ENCODE measurements at regions not wholly inside any gene's neighbourhood (a gene's known extent, or its start where the extent isn't known, plus 50 kb on each side); places are given as distances from the start of the nearest gene placed in this dataset.

DNA sequence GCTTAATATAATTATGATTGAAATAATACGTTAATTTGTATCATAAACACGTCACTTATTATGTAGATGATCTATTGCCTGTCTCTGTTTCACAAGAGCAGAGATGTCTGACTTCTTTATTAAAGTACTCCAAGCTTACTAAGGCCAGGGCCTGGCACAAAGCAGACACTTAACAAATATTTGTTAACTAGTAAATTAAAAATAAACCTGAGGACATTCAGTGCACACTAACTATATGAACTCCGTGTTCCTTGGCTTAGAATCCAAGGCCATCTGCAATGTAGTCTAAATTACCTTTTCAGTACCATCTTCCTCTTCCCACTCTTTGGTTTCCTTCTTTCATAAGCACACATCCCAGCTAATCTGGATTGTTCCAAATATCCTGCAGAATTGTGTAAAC lies 210.8 kb upstream of the SOX9 start:
- H3K14ac ChIP-seq (ENCODE audit: low read length): no peak overlapping the region
- no peak overlapping the region for H3K9ac ChIP-seq (ENCODE audit: low read length)
- H2AK5ac ChIP-seq (ENCODE audit: low read length): no peak overlapping the region
- H3K23ac ChIP-seq (ENCODE audit: low read length): no peak overlapping the region
- no peak overlapping the region for H4K12ac ChIP-seq (ENCODE audit: low read depth, low read length)
- H4K91ac ChIP-seq (ENCODE audit: low read depth, low read length): no peak overlapping the region
- no peaks in the 10 kb centered on the region for H3K79me2 ChIP-seq (ENCODE audit: control insufficient read depth, insufficient read depth, low read length, poor library complexity)
- H3K36me3 ChIP-seq (ENCODE audit: control insufficient read depth in 1 of 2, insufficient read depth in 2 of 2, low read length in 2 of 2): no peaks in the 10 kb centered on the region
- H3K4ac ChIP-seq (ENCODE audit: low read depth, low read length): no peak overlapping the region
- H3K27me3 ChIP-seq (ENCODE audit: insufficient read depth, low read length): no peaks in the 10 kb centered on the region
- no peak for DNase-seq
- H2BK5ac ChIP-seq (ENCODE audit: low read depth, low read length, poor library complexity): no peak overlapping the region
- peaks cover 6 to 9% of the 10 kb centered on the region in 2 experiments for H3K4me1 ChIP-seq (ENCODE audit: control insufficient read depth in 1 of 2, insufficient read depth in 2 of 2, low read length in 2 of 2)
- H3K4me3 ChIP-seq (ENCODE audit: low read depth, low read length): no peak overlapping the region
- no CpG with 5 or more reads among the region's 3 CpGs for WGBS (ENCODE audit: extremely low coverage, insufficient coverage, insufficient read length)
- H2BK120ac ChIP-seq (ENCODE audit: insufficient read depth, low read length, poor library complexity): no peak overlapping the region
- no peak overlapping the region for H2AFZ ChIP-seq (ENCODE audit: insufficient read depth, low read length, poor library complexity)
- H3K18ac ChIP-seq (ENCODE audit: low read length): no peak overlapping the region
- H2BK12ac ChIP-seq (ENCODE audit: low read length): no peak overlapping the region
- H3K79me1 ChIP-seq (ENCODE audit: low read length): peaks cover 4% of the 10 kb centered on the region
- no peak overlapping the region for H3K4me2 ChIP-seq (ENCODE audit: low read length)
- no peaks in the 10 kb centered on the region for H3K9me3 ChIP-seq (ENCODE audit: insufficient read depth, low read depth, low read length)
- no peak overlapping the region for H4K8ac ChIP-seq (ENCODE audit: low read depth, low read length)
- no peak overlapping the region for H3K27ac ChIP-seq (ENCODE audit: low read depth, low read length)

DNA sequence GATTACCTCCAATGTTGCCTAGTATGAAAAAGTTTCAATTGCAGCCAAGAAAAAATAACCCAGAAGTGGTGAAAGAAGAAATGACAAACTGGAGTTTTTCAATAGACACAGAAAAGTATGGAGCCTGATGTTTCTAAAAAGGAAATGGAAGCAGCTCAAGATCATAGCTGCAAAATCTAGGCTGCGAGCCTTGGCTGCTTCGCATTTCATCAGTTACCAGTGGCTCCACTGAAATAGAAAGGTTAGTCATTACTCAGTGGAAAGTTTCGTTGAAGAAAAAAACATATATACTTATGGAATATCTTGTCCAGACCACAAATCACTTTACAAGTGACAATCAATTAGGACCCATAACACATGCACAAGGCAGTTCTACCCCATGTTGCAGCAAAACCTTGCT lies 206.8 kb upstream of the SOX9 start:
- H4K91ac ChIP-seq (ENCODE audit: low read depth, low read length): no peak overlapping the region
- no peaks in the 10 kb centered on the region for H3K4me1 ChIP-seq (ENCODE audit: control insufficient read depth in 1 of 2, insufficient read depth in 2 of 2, low read length in 2 of 2)
- no peaks in the 10 kb centered on the region for H3K36me3 ChIP-seq (ENCODE audit: control insufficient read depth in 1 of 2, insufficient read depth in 2 of 2, low read length in 2 of 2)
- no peak overlapping the region for H3K4me2 ChIP-seq (ENCODE audit: low read length)
- H2BK5ac ChIP-seq (ENCODE audit: low read depth, low read length, poor library complexity): no peak overlapping the region
- H3K9me3 ChIP-seq (ENCODE audit: insufficient read depth, low read depth, low read length): no peaks in the 10 kb centered on the region
- no peak overlapping the region for H3K4ac ChIP-seq (ENCODE audit: low read depth, low read length)
- H3K18ac ChIP-seq (ENCODE audit: low read length): no peak overlapping the region
- no peak overlapping the region for H2BK12ac ChIP-seq (ENCODE audit: low read length)
- H2BK120ac ChIP-seq (ENCODE audit: insufficient read depth, low read length, poor library complexity): no peak overlapping the region
- H3K23ac ChIP-seq (ENCODE audit: low read length): no peak overlapping the region
- H3K79me2 ChIP-seq (ENCODE audit: control insufficient read depth, insufficient read depth, low read length, poor library complexity): no peaks in the 10 kb centered on the region
- no peak overlapping the region for H4K8ac ChIP-seq (ENCODE audit: low read depth, low read length)
- no peak overlapping the region for H2AK5ac ChIP-seq (ENCODE audit: low read length)
- H3K27me3 ChIP-seq (ENCODE audit: insufficient read depth, low read length): no peaks in the 10 kb centered on the region
- H4K12ac ChIP-seq (ENCODE audit: low read depth, low read length): no peak overlapping the region
- H3K4me3 ChIP-seq (ENCODE audit: low read depth, low read length): no peak overlapping the region
- no peak overlapping the region for H2AFZ ChIP-seq (ENCODE audit: insufficient read depth, low read length, poor library complexity)
- no peaks in the 10 kb centered on the region for H3K79me1 ChIP-seq (ENCODE audit: low read length)
- no peak overlapping the region for H3K9ac ChIP-seq (ENCODE audit: low read length)
- no peak overlapping the region for H3K14ac ChIP-seq (ENCODE audit: low read length)
- no peak for DNase-seq
- no peak overlapping the region for H3K27ac ChIP-seq (ENCODE audit: low read depth, low read length)
- no CpG with 5 or more reads among the region's 3 CpGs for WGBS (ENCODE audit: extremely low coverage, insufficient coverage, insufficient read length)

DNA sequence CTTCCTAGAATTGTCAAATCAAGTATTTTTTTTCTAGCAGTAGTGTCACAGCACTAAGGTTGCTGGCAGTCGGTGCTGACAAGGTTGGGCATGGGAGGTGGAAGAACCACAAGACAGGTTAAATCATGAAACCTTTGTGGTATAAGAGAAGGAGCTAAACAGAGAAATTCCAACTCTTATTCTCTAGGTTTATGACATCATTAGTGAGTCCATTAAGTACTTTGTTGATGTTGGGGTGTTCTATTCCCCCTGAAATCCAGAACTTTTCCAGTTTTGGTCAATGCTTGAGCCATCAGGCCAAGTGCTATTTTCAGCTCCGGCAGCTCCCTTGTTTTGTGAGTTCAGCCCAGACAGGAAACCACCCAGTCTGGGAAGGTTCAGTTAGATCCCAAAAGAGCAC lies 206.0 kb upstream of the SOX9 start:
- H2BK5ac ChIP-seq (ENCODE audit: low read depth, low read length, poor library complexity): no peak overlapping the region
- no peaks in the 10 kb centered on the region for H3K79me2 ChIP-seq (ENCODE audit: control insufficient read depth, insufficient read depth, low read length, poor library complexity)
- no peak overlapping the region for H2BK12ac ChIP-seq (ENCODE audit: low read length)
- no peak overlapping the region for H4K91ac ChIP-seq (ENCODE audit: low read depth, low read length)
- no peak overlapping the region for H3K23ac ChIP-seq (ENCODE audit: low read length)
- no peak overlapping the region for H3K4me3 ChIP-seq (ENCODE audit: low read depth, low read length)
- H3K18ac ChIP-seq (ENCODE audit: low read length): no peak overlapping the region
- no peak for DNase-seq
- H3K4me1 ChIP-seq (ENCODE audit: control insufficient read depth in 1 of 2, insufficient read depth in 2 of 2, low read length in 2 of 2): no peaks in the 10 kb centered on the region
- H3K9ac ChIP-seq (ENCODE audit: low read length): no peak overlapping the region
- H4K8ac ChIP-seq (ENCODE audit: low read depth, low read length): no peak overlapping the region
- no peak overlapping the region for H2AFZ ChIP-seq (ENCODE audit: insufficient read depth, low read length, poor library complexity)
- no peak overlapping the region for H3K14ac ChIP-seq (ENCODE audit: low read length)
- H3K36me3 ChIP-seq (ENCODE audit: control insufficient read depth in 1 of 2, insufficient read depth in 2 of 2, low read length in 2 of 2): no peaks in the 10 kb centered on the region
- H3K4ac ChIP-seq (ENCODE audit: low read depth, low read length): no peak overlapping the region
- no peak overlapping the region for H4K12ac ChIP-seq (ENCODE audit: low read depth, low read length)
- no peak overlapping the region for H3K4me2 ChIP-seq (ENCODE audit: low read length)
- H3K27me3 ChIP-seq (ENCODE audit: insufficient read depth, low read length): no peaks in the 10 kb centered on the region
- H3K79me1 ChIP-seq (ENCODE audit: low read length): no peaks in the 10 kb centered on the region
- H3K9me3 ChIP-seq (ENCODE audit: insufficient read depth, low read depth, low read length): no peaks in the 10 kb centered on the region
- no peak overlapping the region for H2BK120ac ChIP-seq (ENCODE audit: insufficient read depth, low read length, poor library complexity)
- no CpG with 5 or more reads among the region's 2 CpGs for WGBS (ENCODE audit: extremely low coverage, insufficient coverage, insufficient read length)
- no peak overlapping the region for H2AK5ac ChIP-seq (ENCODE audit: low read length)
- H3K27ac ChIP-seq (ENCODE audit: low read depth, low read length): no peak overlapping the region

GRCh38 chr17:71917715-71918114 lies 203.1 kb upstream of the SOX9 start:
- Histone ChIP-seq H2AFZ (ENCODE audit: insufficient read depth, low read length, poor library complexity) (no peak overlapping the region), H3K4me2 (ENCODE audit: low read length) (no peak overlapping the region), H3K27ac (ENCODE audit: low read depth, low read length) (no peak overlapping the region), H4K8ac (ENCODE audit: low read depth, low read length) (no peak overlapping the region), H2BK5ac (ENCODE audit: low read depth, low read length, poor library complexity) (no peak overlapping the region), H3K4me1 (ENCODE audit: control insufficient read depth in 1 of 2, insufficient read depth in 2 of 2, low read length in 2 of 2) (peaks cover 0 to 6% of the 10 kb centered on the region in 2 experiments), H4K12ac (ENCODE audit: low read depth, low read length) (no peak overlapping the region), H3K14ac (ENCODE audit: low read length) (no peak overlapping the region), H3K4ac (ENCODE audit: low read depth, low read length) (no peak overlapping the region), H3K27me3 (ENCODE audit: insufficient read depth, low read length) (no peaks in the 10 kb centered on the region), H4K91ac (ENCODE audit: low read depth, low read length) (no peak overlapping the region), H3K36me3 (ENCODE audit: control insufficient read depth in 1 of 2, insufficient read depth in 2 of 2, low read length in 2 of 2) (no peaks in the 10 kb centered on the region), H2AK5ac (ENCODE audit: low read length) (no peak overlapping the region), H2BK12ac (ENCODE audit: low read length) (no peak overlapping the region), H3K18ac (ENCODE audit: low read length) (no peak overlapping the region), H3K23ac (ENCODE audit: low read length) (no peak overlapping the region), H3K9ac (ENCODE audit: low read length) (no peak overlapping the region), H3K79me2 (ENCODE audit: control insufficient read depth, insufficient read depth, low read length, poor library complexity) (no peaks in the 10 kb centered on the region), H3K4me3 (ENCODE audit: low read depth, low read length) (no peak overlapping the region), H3K79me1 (ENCODE audit: low read length) (peaks cover 6% of the 10 kb centered on the region), H2BK120ac (ENCODE audit: insufficient read depth, low read length, poor library complexity) (no peak overlapping the region), H3K9me3 (ENCODE audit: insufficient read depth, low read depth, low read length) (no peaks in the 10 kb centered on the region)
- DNase-seq: no peak
- no CpG with 5 or more reads among the region's 2 CpGs for WGBS (ENCODE audit: extremely low coverage, insufficient coverage, insufficient read length)
